Sigmoid colon (tissue), 6 donors: ENCODE measurements at regions not wholly inside any gene's neighbourhood (a gene's known extent, or its start where the extent isn't known, plus 50 kb on each side); places are given as distances from the start of the nearest gene placed in this dataset.

Source experiments
- DNase-seq: peaks from one replicate; pipeline ENCODE4 v3.0.0-alpha.2; 2019
- H3K27ac ChIP-seq, 4 donors: fragments of 200-600 bp; sonication (generic); one replicate each; pipeline ENCODE4 v1.5.1; 2016 to 2019; ENCODE audit warnings: mild to moderate bottlenecking in 1 of 4
- H3K27me3 ChIP-seq, 3 donors: fragments of 200-600 bp; sonication (generic); one replicate each; pipeline ENCODE4 v1.5.1; 2019; ENCODE audit warnings: mild to moderate bottlenecking in 1 of 3
- H3K36me3 ChIP-seq, 4 donors: fragments of 200-600 bp; sonication (generic); one replicate each; pipeline ENCODE4 v1.5.1; 2016 to 2019
- H3K4me1 ChIP-seq, 4 donors: fragments of 200-600 bp; sonication (generic); one replicate each; pipeline ENCODE4 v1.5.1; 2017 to 2019
- H3K4me3 ChIP-seq, 4 donors: fragments of 200-600 bp; sonication (generic); one replicate each; pipeline ENCODE4 v1.5.1; 2017 to 2019; ENCODE audit warnings: mild to moderate bottlenecking in 2 of 4, moderate library complexity in 1 of 4
- H3K9me3 ChIP-seq, 4 donors: fragments of 200-600 bp in 3 of 4; sonication (generic) in 3 of 4; one replicate each; pipeline versions ENCODE4 v1.5.1 to v1.6.1; 2013 to 2019
- EP300 ChIP-seq, 4 donors: sonication (generic); formaldehyde crosslinking; IDR thresholded peaks; one replicate each; pipeline ENCODE4 v1.6.1; 2017; ENCODE audit warnings: antibody characterized with exemption in 4 of 4
- POLR2A ChIP-seq, 2 donors: fragments of 450-650 bp; IDR thresholded peaks; one replicate each; pipeline ENCODE4 v1.6.1; 2016; ENCODE audit warnings: antibody characterized with exemption in 2 of 2, mild to moderate bottlenecking in 2 of 2, moderate library complexity in 2 of 2
- POLR2AphosphoS5 ChIP-seq, 4 donors: sonication (generic); formaldehyde crosslinking; IDR thresholded peaks; one replicate each; pipeline ENCODE4 v1.6.1; 2017; ENCODE audit warnings: antibody characterized with exemption in 4 of 4
- WGBS, 2 donors: extraction: QIAGEN DNeasy Blood & Tissue Kit; methylation state at CpG; one replicate each; pipeline ENCODE4 v1.1.7; 2013; 5-methylcytosine and 5-hydroxymethylcytosine counted together
- intact Hi-C: fragments of 100-400 bp; cut with DNase I; formaldehyde crosslinking; loops from one replicate; pipeline ENCODE4 v1.15.1; 2023
- TF ChIP-seq, protein P1 (sequence below), 4 experiments: fragments of 450-650 bp in 3 of 4; fragments of 200-600 bp in 1 of 4; IDR thresholded peaks; one replicate each; pipeline ENCODE4 v1.5.1; 2016 to 2019; ENCODE audit warnings: antibody characterized with exemption in 4 of 4, mild to moderate bottlenecking in 3 of 4, moderate library complexity in 2 of 4
- donor health status: healthy with polysubstance abuse.
- donor health status: healthy.

DNA sequence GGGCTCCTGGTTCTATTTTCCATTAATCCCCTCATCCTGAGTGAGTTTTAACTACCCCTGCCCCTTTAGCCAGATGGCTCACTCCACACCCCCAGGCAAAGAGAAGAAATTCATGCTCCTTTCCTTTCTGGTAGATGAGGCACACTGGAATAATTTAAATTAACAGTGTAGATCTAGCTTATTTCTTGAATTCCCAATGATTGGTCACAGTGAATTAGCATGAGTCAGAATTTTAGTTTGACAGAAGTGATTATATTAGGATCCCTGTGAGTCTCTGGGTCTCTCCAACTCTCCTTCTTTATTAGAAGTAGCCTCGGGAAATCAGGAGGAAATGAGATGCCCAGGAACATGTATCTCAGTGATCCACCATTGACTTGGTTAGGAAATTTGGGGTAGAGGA, 103.1 kb upstream of the KAZN start:
- 85 to 97% methylated on average over 1 of the region's 1 CpG for WGBS, 2 donors
- H3K27me3 ChIP-seq: no peaks in the 10 kb centered on the region
- no peak for TF ChIP-seq POLR2AphosphoS5 (IDR thresholded peaks at IDR 0.05)
- TF ChIP-seq, protein P1, sequence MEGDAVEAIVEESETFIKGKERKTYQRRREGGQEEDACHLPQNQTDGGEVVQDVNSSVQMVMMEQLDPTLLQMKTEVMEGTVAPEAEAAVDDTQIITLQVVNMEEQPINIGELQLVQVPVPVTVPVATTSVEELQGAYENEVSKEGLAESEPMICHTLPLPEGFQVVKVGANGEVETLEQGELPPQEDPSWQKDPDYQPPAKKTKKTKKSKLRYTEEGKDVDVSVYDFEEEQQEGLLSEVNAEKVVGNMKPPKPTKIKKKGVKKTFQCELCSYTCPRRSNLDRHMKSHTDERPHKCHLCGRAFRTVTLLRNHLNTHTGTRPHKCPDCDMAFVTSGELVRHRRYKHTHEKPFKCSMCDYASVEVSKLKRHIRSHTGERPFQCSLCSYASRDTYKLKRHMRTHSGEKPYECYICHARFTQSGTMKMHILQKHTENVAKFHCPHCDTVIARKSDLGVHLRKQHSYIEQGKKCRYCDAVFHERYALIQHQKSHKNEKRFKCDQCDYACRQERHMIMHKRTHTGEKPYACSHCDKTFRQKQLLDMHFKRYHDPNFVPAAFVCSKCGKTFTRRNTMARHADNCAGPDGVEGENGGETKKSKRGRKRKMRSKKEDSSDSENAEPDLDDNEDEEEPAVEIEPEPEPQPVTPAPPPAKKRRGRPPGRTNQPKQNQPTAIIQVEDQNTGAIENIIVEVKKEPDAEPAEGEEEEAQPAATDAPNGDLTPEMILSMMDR (IDR thresholded peaks at IDR 0.05): no peak
- TF ChIP-seq POLR2A (IDR thresholded peaks at IDR 0.05): no peak
- no peak for TF ChIP-seq EP300 (IDR thresholded peaks at IDR 0.05)
- H3K9me3 ChIP-seq: no peaks in the 10 kb centered on the region
- H3K4me3 ChIP-seq: no peak overlapping the region
- peaks cover 0 to 18% (median 7%) of the 10 kb centered on the region in 4 donors for H3K4me1 ChIP-seq
- DNase-seq: no peak
- H3K27ac ChIP-seq: no peak overlapping the region
- H3K36me3 ChIP-seq: no peaks in the 10 kb centered on the region
- intact Hi-C loops: no loop called here

GRCh38 chr1:14495996-14496395, 102.5 kb upstream of the KAZN start:
- H3K27ac ChIP-seq: no peak overlapping the region
- no peak overlapping the region for H3K4me3 ChIP-seq
- no peaks in the 10 kb centered on the region for H3K36me3 ChIP-seq
- H3K4me1 ChIP-seq: peaks cover 0 to 18% (median 7%) of the 10 kb centered on the region in 4 donors
- TF ChIP-seq POLR2A (IDR thresholded peaks at IDR 0.05) (no peak), EP300 (IDR thresholded peaks at IDR 0.05) (no peak), POLR2AphosphoS5 (IDR thresholded peaks at IDR 0.05) (no peak)
- TF ChIP-seq, protein P1 (IDR thresholded peaks at IDR 0.05): no peak
- no peaks in the 10 kb centered on the region for H3K9me3 ChIP-seq
- no peaks in the 10 kb centered on the region for H3K27me3 ChIP-seq
- 87 to 93% methylated on average over 3 of the region's 3 CpGs for WGBS, 2 donors
- intact Hi-C loops: no loop called here
- DNase-seq: no peak

DNA sequence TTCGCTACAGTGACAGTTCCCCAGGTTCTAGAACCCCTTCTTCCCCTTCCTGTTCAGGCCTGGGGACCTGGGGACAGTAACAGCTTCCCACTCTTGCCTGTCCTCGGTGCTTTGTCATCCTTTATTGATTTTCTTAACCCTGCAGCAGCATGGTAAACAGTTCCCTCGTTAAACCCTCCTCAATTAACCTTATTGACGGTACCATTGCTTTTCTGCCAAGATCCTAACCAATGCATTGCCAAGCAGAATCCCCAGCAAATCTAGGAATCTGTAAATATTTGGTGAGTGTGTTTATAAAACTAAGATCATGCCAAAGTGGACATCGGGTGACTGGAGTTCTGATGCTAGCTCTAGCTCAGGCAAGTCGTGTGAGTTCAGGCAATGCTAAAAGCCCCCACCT, 99.6 kb upstream of the KAZN start:
- no peak overlapping the region for H3K27ac ChIP-seq
- no peak for TF ChIP-seq EP300 (IDR thresholded peaks at IDR 0.05)
- no peak for TF ChIP-seq POLR2A (IDR thresholded peaks at IDR 0.05)
- TF ChIP-seq, protein P1 (IDR thresholded peaks at IDR 0.05): no peak
- no peak for TF ChIP-seq POLR2AphosphoS5 (IDR thresholded peaks at IDR 0.05)
- 37 to 53% methylated on average over 6 of the region's 6 CpGs for WGBS, 2 donors
- intact Hi-C loops: no loop called here
- H3K4me3 ChIP-seq: no peak overlapping the region
- no peaks in the 10 kb centered on the region for H3K36me3 ChIP-seq
- peaks cover 0 to 18% (median 7%) of the 10 kb centered on the region in 4 donors for H3K4me1 ChIP-seq
- no peaks in the 10 kb centered on the region for H3K9me3 ChIP-seq
- H3K27me3 ChIP-seq: no peaks in the 10 kb centered on the region
- no peak for DNase-seq

DNA sequence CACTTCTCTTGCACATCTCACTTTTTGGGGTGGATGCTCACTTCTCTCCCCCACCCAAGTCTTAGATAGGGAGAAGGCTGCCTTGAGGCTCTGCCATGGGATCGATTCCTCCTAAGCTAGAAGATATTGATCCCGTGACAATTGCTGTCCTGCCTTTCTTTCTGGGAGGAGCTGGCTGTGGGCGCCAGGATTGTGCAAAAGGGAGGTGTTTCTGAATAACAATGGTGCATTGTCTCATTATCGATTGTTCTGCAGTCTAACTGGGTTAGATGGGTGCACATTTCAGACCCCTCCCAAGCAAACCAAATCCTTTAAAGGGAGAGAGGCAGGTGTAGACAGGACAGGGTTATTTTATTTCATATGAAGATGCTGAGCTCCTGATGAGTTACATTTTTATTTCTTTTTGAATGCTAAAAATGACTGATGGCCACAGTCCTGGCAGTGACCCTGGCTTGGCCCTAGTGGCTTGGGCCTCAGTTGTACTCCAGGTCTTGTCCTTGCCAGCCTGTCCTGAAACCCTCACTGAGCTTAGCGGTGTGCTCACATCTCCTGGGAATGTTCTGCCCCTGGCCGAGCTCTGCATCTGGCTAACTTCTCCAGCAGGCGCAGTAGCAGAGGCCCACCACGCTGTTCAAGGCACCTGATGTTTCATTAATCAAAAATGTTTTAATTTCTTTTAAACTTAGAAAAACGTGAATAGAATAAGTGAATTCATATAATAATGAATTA, 99.0 kb upstream of the KAZN start:
- intact Hi-C loops: no loop called here

More for the DNA sequence above, 99.0 kb upstream of the KAZN start:
- DNase-seq: no peak
- no peaks in the 10 kb centered on the region for H3K27me3 ChIP-seq
- TF ChIP-seq EP300 (IDR thresholded peaks at IDR 0.05): no peak
- TF ChIP-seq, protein P1 (IDR thresholded peaks at IDR 0.05): no peak
- no peak for TF ChIP-seq POLR2AphosphoS5 (IDR thresholded peaks at IDR 0.05)
- no peak for TF ChIP-seq POLR2A (IDR thresholded peaks at IDR 0.05)
- H3K36me3 ChIP-seq: no peaks in the 10 kb centered on the region
- H3K9me3 ChIP-seq: no peaks in the 10 kb centered on the region
- H3K27ac ChIP-seq: no peak overlapping the region
- H3K4me1 ChIP-seq: peaks cover 0 to 18% (median 7%) of the 10 kb centered on the region in 4 donors
- no peak overlapping the region for H3K4me3 ChIP-seq
- 80 to 85% methylated on average over 9 of the region's 9 CpGs for WGBS, 2 donors
